ENCODE measurements at regions not wholly inside any gene's neighbourhood (a gene's known extent, or its start where the extent isn't known, plus 50 kb on each side); places are given as distances from the start of the nearest gene placed in this dataset.

DNA sequence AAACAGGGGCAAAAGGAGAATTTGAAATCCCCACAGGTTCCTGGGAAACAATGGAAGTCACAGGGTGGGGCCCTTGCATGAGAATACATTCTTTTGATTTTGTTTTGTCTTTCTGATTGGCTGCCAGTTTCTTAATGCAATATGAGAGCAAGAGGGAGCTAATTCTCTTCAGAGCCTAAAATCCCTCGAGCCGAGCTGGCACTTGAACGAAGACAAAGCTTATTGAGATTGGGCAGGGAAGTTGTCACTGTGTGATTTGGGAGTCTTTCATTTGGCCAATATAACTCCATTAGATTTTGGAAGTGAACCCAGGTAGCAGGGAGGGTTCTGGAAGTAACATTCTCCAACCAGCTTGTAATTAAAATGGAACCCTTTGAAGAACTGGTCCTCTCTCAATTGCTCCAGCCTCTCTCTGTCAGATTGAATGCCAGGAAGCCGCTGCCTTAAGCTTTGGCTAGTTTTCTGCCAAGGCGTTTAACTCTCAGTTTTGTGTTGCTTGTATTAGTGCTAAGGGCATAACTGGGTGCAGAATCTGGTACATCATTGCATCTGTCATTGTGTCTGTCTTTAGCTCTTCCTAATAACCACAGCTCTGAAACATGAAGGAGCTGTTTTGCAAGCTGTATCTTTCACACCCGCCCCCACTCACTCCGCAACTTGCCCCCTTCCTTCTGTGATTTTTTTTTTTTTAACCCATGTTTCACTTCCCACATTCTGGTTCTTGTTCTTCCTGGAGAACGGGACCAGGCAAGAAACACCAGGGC, 272.0 kb downstream of the MAF start:
- no peak for DNase-seq (ENCODE audit: low read depth in 1 of 2, low spot score in 1 of 2)
- H3K4me1 ChIP-seq (ENCODE audit: low read depth) = no peaks in the 10 kb centered on the region
- no peaks in the 10 kb centered on the region for H3K27me3 ChIP-seq
- H3K27ac ChIP-seq = no peak overlapping the region
- no peaks in the 10 kb centered on the region for H3K9me3 ChIP-seq (ENCODE audit: low read depth)
- TF ChIP-seq, protein P1, sequence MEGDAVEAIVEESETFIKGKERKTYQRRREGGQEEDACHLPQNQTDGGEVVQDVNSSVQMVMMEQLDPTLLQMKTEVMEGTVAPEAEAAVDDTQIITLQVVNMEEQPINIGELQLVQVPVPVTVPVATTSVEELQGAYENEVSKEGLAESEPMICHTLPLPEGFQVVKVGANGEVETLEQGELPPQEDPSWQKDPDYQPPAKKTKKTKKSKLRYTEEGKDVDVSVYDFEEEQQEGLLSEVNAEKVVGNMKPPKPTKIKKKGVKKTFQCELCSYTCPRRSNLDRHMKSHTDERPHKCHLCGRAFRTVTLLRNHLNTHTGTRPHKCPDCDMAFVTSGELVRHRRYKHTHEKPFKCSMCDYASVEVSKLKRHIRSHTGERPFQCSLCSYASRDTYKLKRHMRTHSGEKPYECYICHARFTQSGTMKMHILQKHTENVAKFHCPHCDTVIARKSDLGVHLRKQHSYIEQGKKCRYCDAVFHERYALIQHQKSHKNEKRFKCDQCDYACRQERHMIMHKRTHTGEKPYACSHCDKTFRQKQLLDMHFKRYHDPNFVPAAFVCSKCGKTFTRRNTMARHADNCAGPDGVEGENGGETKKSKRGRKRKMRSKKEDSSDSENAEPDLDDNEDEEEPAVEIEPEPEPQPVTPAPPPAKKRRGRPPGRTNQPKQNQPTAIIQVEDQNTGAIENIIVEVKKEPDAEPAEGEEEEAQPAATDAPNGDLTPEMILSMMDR (IDR thresholded peaks at IDR 0.05; ENCODE audit: low read depth, low read length) = no peak
- no peak overlapping the region for H3K4me3 ChIP-seq
- H3K36me3 ChIP-seq = no peaks in the 10 kb centered on the region

DNA sequence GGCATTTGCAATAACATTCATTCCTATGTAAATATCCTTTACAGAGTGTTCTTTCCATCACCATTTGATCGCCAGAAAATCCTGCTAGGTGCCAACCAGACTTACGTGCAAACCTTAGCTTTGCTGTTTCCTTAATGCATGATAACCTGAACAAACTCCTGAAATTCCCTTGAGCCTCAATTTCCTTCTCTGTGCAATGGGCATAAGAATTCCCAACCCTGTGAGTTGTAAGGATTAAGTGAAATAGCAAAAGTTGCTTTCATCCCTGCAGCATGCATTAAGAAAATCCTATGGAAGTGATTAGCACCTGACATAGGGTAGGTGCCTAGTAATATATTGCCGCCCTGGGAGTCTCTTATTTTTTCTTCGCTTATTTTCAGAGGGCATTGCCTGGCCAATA, 272.7 kb downstream of the MAF start:
- no peaks in the 10 kb centered on the region for H3K36me3 ChIP-seq
- no peaks in the 10 kb centered on the region for H3K4me1 ChIP-seq (ENCODE audit: low read depth)
- no peak overlapping the region for H3K27ac ChIP-seq
- no peak overlapping the region for H3K4me3 ChIP-seq
- H3K27me3 ChIP-seq = no peaks in the 10 kb centered on the region
- TF ChIP-seq, protein P1 (IDR thresholded peaks at IDR 0.05; ENCODE audit: low read depth, low read length) = no peak
- H3K9me3 ChIP-seq (ENCODE audit: low read depth) = no peaks in the 10 kb centered on the region
- no peak for DNase-seq (ENCODE audit: low read depth in 1 of 2, low spot score in 1 of 2)

DNA sequence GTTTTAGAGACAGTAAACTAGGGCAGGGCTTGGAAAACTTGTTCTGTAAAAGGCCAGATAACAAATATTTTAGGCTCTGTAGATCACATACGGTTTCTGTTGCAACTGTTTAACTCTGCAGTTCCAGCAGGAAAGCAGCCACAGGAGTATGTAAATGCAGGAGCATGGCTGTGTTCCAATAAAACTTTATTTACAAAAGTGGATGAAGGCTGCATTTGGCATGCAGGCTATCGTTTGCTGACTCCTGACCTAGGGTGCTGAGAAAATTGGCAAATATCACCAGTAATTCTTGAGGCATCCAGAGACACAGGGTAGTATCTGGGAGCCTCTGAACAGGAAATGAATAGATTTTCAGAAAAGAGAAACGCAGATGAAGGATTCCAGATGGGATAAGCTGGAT, 274.0 kb downstream of the MAF start:
- TF ChIP-seq, protein P1 (IDR thresholded peaks at IDR 0.05; ENCODE audit: low read depth, low read length) = no peak
- DNase-seq (ENCODE audit: low read depth in 1 of 2, low spot score in 1 of 2) = no peak
- Histone ChIP-seq H3K4me3 (no peak overlapping the region), H3K27ac (no peak overlapping the region), H3K27me3 (no peaks in the 10 kb centered on the region), H3K9me3 (ENCODE audit: low read depth) (no peaks in the 10 kb centered on the region), H3K36me3 (no peaks in the 10 kb centered on the region), H3K4me1 (ENCODE audit: low read depth) (no peaks in the 10 kb centered on the region)

DNA sequence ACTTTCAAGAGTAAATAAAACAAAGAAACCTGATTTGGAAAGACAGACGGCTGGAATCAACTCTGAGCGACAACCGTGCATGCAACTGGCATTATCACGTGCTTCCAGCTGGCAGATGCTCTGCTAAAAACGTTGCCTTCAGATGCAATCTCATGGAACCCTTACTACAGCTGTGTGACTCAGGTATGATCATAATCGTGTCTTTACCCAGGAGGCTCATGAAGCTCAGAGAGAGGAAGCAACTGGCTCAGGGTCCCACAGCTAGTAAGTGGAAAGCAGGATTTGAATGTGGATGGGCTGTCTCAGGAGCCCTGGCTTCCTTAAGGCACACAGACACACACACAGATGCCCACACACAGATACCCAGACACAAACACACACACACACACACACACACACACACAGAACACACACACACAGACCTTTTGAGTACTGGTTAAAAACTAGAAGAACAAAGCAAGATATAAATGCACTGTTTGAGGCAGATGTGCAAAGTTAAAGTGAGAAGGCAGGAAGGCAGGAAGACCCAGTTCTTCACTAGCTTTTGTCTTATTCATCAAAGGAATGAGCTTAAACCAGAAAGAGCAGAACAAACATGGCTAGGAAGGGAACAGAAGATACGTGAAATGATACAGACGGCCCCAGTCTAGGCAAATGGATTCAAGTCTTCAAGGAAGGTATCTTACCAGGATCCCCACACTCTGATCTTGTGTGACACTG, 275.2 kb downstream of the MAF start:
- no peak for DNase-seq (ENCODE audit: low read depth in 1 of 2, low spot score in 1 of 2)
- Histone ChIP-seq H3K36me3 (no peaks in the 10 kb centered on the region), H3K4me3 (no peak overlapping the region), H3K27me3 (no peaks in the 10 kb centered on the region), H3K9me3 (ENCODE audit: low read depth) (no peaks in the 10 kb centered on the region), H3K27ac (no peak overlapping the region), H3K4me1 (ENCODE audit: low read depth) (no peaks in the 10 kb centered on the region)
- TF ChIP-seq, protein P1 (IDR thresholded peaks at IDR 0.05; ENCODE audit: low read depth, low read length) = no peak

DNA sequence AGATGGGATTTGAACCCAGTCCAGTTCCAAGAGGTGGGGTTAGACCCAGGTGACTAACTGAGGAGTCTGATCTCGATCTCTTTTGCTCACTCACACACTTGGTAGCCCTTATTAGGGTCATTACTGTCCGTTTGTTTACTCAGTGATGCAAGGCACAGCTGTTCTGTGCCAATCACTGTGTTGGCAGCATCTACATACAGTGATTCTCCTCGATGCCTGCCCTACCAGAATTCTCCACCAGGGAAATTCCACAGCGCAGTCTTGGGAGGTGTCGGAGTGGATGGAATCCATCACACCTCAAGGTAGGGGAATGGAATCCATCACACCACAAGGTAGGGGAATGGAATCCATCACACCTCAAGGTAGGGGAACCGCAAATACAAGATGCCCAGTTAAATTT, 279.6 kb downstream of the MAF start:
- H3K36me3 ChIP-seq = no peaks in the 10 kb centered on the region
- peaks cover 7% of the 10 kb centered on the region for H3K27me3 ChIP-seq
- H3K9me3 ChIP-seq (ENCODE audit: low read depth) = no peaks in the 10 kb centered on the region
- no peak overlapping the region for H3K4me3 ChIP-seq
- DNase-seq (ENCODE audit: low read depth in 1 of 2, low spot score in 1 of 2) = no peak
- TF ChIP-seq, protein P1 (IDR thresholded peaks at IDR 0.05; ENCODE audit: low read depth, low read length) = no peak
- no peaks in the 10 kb centered on the region for H3K4me1 ChIP-seq (ENCODE audit: low read depth)
- H3K27ac ChIP-seq = no peak overlapping the region
